Body of pancreas (tissue), 4 donors: ENCODE measurements at regions not wholly inside any gene's neighbourhood (a gene's known extent, or its start where the extent isn't known, plus 50 kb on each side); places are given as distances from the start of the nearest gene placed in this dataset.

ENCODE experiments used
- ATAC-seq: fragments of 150-250 bp; one replicate; pipeline ENCODE4 v1.9.1; 2016
- DNase-seq, 4 donors: peaks; one replicate each; pipeline ENCODE4 v3.0.0-alpha.2; 2019
- H3K27ac ChIP-seq, 4 donors: fragments of 200-600 bp; sonication (generic); 1 replicate in 3 of 4; 2 replicates in 1 of 4; pipeline versions ENCODE4 v1.5.1 to v1.6.1; 2016 to 2019; ENCODE audit warnings: mild to moderate bottlenecking in 1 of 4, mixed read lengths in 1 of 4, moderate library complexity in 1 of 4
- H3K27me3 ChIP-seq, 2 donors: fragments of 200-600 bp; sonication (generic); one replicate each; pipeline ENCODE4 v1.6.0; 2016; ENCODE audit warnings: mild to moderate bottlenecking in 1 of 2
- H3K36me3 ChIP-seq, 2 donors: fragments of 200-600 bp; sonication (generic); replicated peaks in 1 of 2; 2 replicates each; pipeline ENCODE4 v1.5.1; 2016; ENCODE audit warnings: low read depth in 2 of 2; ENCODE audit not compliant: insufficient read depth in 1 of 2
- H3K4me1 ChIP-seq: fragments of 200-600 bp; sonication (generic); one replicate; pipeline ENCODE4 v1.6.0; 2016
- H3K4me3 ChIP-seq, 2 donors: fragments of 200-600 bp; sonication (generic); 1 replicate in 1 of 2; 2 replicates in 1 of 2; pipeline ENCODE4 v1.5.1; 2016 to 2019
- H3K9me3 ChIP-seq, 3 donors: fragments of 200-600 bp; sonication (generic); 1 replicate in 2 of 3; 2 replicates in 1 of 3; pipeline ENCODE4 v1.5.1; 2016
- CTCF ChIP-seq, 7 experiments: fragments of 450-650 bp in 4 of 7; fragments of 200-600 bp in 3 of 7; sonication (generic) in 3 of 7; IDR thresholded peaks; one replicate each; pipeline ENCODE4 v1.5.1; 2016 to 2019; ENCODE audit warnings: antibody characterized with exemption in 7 of 7
- POLR2A ChIP-seq, 3 donors: fragments of 450-650 bp; IDR thresholded peaks; one replicate each; pipeline ENCODE4 v1.6.1; 2016; ENCODE audit warnings: antibody characterized with exemption in 3 of 3, mild to moderate bottlenecking in 2 of 3
- WGBS, 2 donors: methylation state at CpG; one replicate each; pipeline ENCODE4 v1.1.5; 2017; 5-methylcytosine and 5-hydroxymethylcytosine counted together
- intact Hi-C: fragments of 100-400 bp; cut with DNase I; formaldehyde crosslinking; loops from one replicate; pipeline ENCODE4 v1.15.1; 2023

DNA sequence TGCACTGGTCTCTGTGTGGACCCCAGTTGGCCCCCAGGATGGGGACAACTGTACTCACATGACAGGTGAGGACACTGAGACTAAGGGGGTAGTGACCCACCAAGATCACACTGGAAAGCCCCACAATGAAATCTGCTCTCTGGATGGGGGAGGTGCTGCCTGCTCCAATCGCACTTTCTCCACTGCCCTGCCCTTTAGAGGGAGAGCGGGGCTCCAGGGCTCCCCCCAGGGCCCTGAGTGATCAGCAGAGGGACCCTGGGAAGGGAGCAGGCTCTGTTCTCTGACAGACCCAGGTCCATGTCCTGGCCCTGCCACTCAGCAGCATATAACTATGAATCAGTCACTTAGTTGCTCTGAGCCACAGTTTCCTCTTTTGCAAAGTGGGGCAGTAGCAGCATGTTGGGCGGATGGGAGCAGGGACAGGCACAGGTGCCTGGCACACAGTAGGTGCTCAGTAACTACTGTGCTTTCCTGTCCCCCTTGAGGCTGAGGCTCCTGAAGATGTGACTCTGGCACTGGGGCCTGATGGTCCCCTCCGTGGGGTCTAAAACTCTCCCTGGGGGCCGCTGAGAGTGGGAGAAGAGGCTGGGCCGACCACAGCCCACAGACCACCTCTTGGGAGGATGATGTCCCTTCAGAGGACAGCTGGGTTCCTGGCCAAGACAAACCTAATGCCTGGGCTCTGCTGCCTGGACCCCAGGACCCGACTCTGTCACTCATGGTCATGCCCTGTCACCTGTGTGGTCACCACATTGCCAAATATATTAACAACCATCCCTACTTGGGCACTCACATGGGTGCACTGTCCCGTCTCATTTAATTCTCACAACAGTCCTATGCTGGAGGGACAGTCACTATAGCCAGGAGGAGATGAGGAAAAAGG, 222.7 kb downstream of the PTPRU start:
- Histone ChIP-seq H3K36me3 (no peaks in the 10 kb centered on the region), H3K4me3 (no peak overlapping the region), H3K9me3 (no peaks in the 10 kb centered on the region), H3K27me3 (no peaks in the 10 kb centered on the region), H3K27ac (no peak overlapping the region), H3K4me1 (no peaks in the 10 kb centered on the region)
- intact Hi-C loops: no loop called here
- DNase-seq (no peak), ATAC-seq (no peak)
- TF ChIP-seq POLR2A (IDR thresholded peaks at IDR 0.05) (no peak), CTCF (IDR thresholded peaks at IDR 0.05) (no peak)
- WGBS, 2 donors: 56 to 70% methylated on average over 5 to 7 of the region's 8 CpGs

- no peaks in the 10 kb centered on the region for H3K4me1 ChIP-seq
- 55 to 57% methylated on average over 7 to 8 of the region's 8 CpGs for WGBS, 2 donors
- intact Hi-C loops: no loop called here
- no peaks in the 10 kb centered on the region for H3K9me3 ChIP-seq
- H3K36me3 ChIP-seq: no peaks in the 10 kb centered on the region
- no peak overlapping the region for H3K4me3 ChIP-seq
- ATAC-seq (no peak), DNase-seq (no peak)
- no peak overlapping the region for H3K27ac ChIP-seq
- TF ChIP-seq CTCF (IDR thresholded peaks at IDR 0.05) (no peak), POLR2A (IDR thresholded peaks at IDR 0.05) (no peak)
- H3K27me3 ChIP-seq: no peaks in the 10 kb centered on the region
Observed at GRCh38 chr1:29457496-29458368, 221.4 kb downstream of the PTPRU start.

- no peak for TF ChIP-seq POLR2A (IDR thresholded peaks at IDR 0.05)
- TF ChIP-seq CTCF (IDR thresholded peaks at IDR 0.05): no peak
- Histone ChIP-seq H3K9me3 (no peaks in the 10 kb centered on the region), H3K27ac (no peak overlapping the region), H3K4me3 (no peak overlapping the region), H3K4me1 (no peaks in the 10 kb centered on the region), H3K36me3 (no peaks in the 10 kb centered on the region), H3K27me3 (no peaks in the 10 kb centered on the region)
- no peak for DNase-seq
- WGBS, 2 donors: 65 to 71% methylated on average over 4 of the region's 4 CpGs
- intact Hi-C loops: no loop called here
- ATAC-seq: no peak
Observed at GRCh38 chr1:29456685-29457435, 220.5 kb downstream of the PTPRU start.

GRCh38 chr1:29455781-29456180, 219.5 kb downstream of the PTPRU start:
- no peaks in the 10 kb centered on the region for H3K4me1 ChIP-seq
- 71 to 75% methylated on average over 5 of the region's 5 CpGs for WGBS, 2 donors
- no peak overlapping the region for H3K4me3 ChIP-seq
- no peak overlapping the region for H3K27ac ChIP-seq
- intact Hi-C loops: no loop called here
- ATAC-seq (no peak), DNase-seq (no peak)
- TF ChIP-seq POLR2A (IDR thresholded peaks at IDR 0.05) (no peak), CTCF (IDR thresholded peaks at IDR 0.05) (no peak)
- no peaks in the 10 kb centered on the region for H3K36me3 ChIP-seq
- no peaks in the 10 kb centered on the region for H3K27me3 ChIP-seq
- H3K9me3 ChIP-seq: no peaks in the 10 kb centered on the region
